Thyroid gland (tissue), 4 donors: ENCODE measurements at regions not wholly inside any gene's neighbourhood (a gene's known extent, or its start where the extent isn't known, plus 50 kb on each side); places are given as distances from the start of the nearest gene placed in this dataset.

Source experiments
- POLR2A ChIP-seq, 2 donors: fragments of 450-650 bp; IDR thresholded peaks; one replicate each; pipeline ENCODE4 v1.6.1; 2017; ENCODE audit warnings: antibody characterized with exemption in 2 of 2, mild to moderate bottlenecking in 2 of 2, moderate library complexity in 1 of 2
- TF ChIP-seq, protein P1 (sequence below), 6 experiments: fragments of 200-600 bp in 3 of 6; fragments of 450-650 bp in 3 of 6; sonication (generic) in 3 of 6; IDR thresholded peaks; one replicate each; pipeline ENCODE4 v1.5.1; 2016 to 2019; ENCODE audit warnings: antibody characterized with exemption in 6 of 6, mild to moderate bottlenecking in 2 of 6, inconsistent platforms in 1 of 6, moderate library complexity in 1 of 6

DNA sequence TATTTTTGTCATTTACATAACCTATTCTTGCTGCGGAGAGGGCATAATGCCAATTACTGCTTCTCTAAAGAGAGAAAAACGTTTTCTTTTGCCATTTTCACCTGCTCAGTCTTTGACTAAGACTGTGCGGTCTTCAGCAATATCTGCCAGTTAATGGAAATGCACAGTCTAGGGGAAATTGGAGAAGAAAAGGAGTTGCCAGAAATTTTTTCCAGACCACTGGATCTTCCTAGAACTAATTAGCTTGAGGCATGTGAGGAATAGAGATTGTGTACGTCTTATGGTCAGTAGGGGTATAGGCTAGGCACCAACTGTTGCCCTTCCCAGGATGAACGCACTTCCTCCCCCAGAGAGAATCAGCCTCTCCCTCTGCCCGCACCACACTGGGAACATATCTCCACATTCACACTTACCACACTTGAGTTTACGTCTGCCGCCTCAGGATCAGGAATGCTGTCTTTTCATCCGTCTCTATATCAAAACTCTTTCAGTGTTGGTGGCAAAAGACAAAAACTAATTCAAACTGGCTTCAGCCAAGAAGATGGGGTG, 67.9 kb upstream of the E2F3 start:
- TF ChIP-seq, protein P1, sequence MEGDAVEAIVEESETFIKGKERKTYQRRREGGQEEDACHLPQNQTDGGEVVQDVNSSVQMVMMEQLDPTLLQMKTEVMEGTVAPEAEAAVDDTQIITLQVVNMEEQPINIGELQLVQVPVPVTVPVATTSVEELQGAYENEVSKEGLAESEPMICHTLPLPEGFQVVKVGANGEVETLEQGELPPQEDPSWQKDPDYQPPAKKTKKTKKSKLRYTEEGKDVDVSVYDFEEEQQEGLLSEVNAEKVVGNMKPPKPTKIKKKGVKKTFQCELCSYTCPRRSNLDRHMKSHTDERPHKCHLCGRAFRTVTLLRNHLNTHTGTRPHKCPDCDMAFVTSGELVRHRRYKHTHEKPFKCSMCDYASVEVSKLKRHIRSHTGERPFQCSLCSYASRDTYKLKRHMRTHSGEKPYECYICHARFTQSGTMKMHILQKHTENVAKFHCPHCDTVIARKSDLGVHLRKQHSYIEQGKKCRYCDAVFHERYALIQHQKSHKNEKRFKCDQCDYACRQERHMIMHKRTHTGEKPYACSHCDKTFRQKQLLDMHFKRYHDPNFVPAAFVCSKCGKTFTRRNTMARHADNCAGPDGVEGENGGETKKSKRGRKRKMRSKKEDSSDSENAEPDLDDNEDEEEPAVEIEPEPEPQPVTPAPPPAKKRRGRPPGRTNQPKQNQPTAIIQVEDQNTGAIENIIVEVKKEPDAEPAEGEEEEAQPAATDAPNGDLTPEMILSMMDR (IDR thresholded peaks at IDR 0.05) = no peak
- no peak for TF ChIP-seq POLR2A (IDR thresholded peaks at IDR 0.05)
